ENCODE measurements at regions not wholly inside any gene's neighbourhood (a gene's known extent, or its start where the extent isn't known, plus 50 kb on each side); places are given as distances from the start of the nearest gene placed in this dataset.
A peak's percentile ranks its signal among the peaks of the same experiment; 100 is the strongest.

GRCh38 chr14:84622357-84622756 is 907.6 kb upstream of the FLRT2 start:
- H3K36me3 Mint-ChIP-seq (ENCODE audit: low read depth): no peaks in the 10 kb centered on the region
- no peaks in the 10 kb centered on the region for H3K27me3 Mint-ChIP-seq (ENCODE audit: insufficient read depth, low read depth, poor library complexity)
- Histone ChIP-seq H3K4me3 (no peak overlapping the region), H3K27ac (ENCODE audit: low read depth) (no peak overlapping the region), H3F3A (replicated peaks; ENCODE audit: low read depth) (no peaks in the 10 kb centered on the region), H3K4me1 (ENCODE audit: insufficient read depth) (no peaks in the 10 kb centered on the region), H3K9me2 (ENCODE audit: insufficient read depth) (no peaks in the 10 kb centered on the region; the same call in 1 of the 2 replicates), H3K27me3 (ENCODE audit: insufficient read depth) (no peaks in the 10 kb centered on the region), H3K36me3 (ENCODE audit: insufficient read depth) (no peaks in the 10 kb centered on the region), H4K20me1 (replicated peaks; ENCODE audit: insufficient read depth) (no peaks in the 10 kb centered on the region), H3K4me2 (no peak overlapping the region), H3K79me2 (replicated peaks; ENCODE audit: insufficient read depth) (no peaks in the 10 kb centered on the region), H2AFZ (no peak overlapping the region)
- H3K27ac Mint-ChIP-seq: no peak overlapping the region
- 0 out of 3 replicates have a peak, but pooled peaks cover 3% of the 10 kb centered on the region for H3K4me1 Mint-ChIP-seq
- DNase-seq (ENCODE audit: low spot score): no peak
- ATAC-seq: no peak
- TF ChIP-seq ETS1 (IDR thresholded peaks at IDR 0.05) (no peak), JUNB (IDR thresholded peaks at IDR 0.05; ENCODE audit: unreplicated experiment) (no peak), EZH2 (IDR thresholded peaks at IDR 0.05; ENCODE audit: low read depth, unreplicated experiment) (no peak), EZH2phosphoT487 (IDR thresholded peaks at IDR 0.05; ENCODE audit: unreplicated experiment) (no peak), POLR2AphosphoS5 (IDR thresholded peaks at IDR 0.05; ENCODE audit: low read depth) (no peak), CTCF (conservative IDR thresholded peaks at IDR 0.05; ENCODE audit: low read depth in 2 of 2) (no peak)
- H3K9me3 Mint-ChIP-seq: no peaks in the 10 kb centered on the region
- H3K4me3 Mint-ChIP-seq: no peak overlapping the region

GRCh38 chr14:84643446-84643845 is 886.5 kb upstream of the FLRT2 start:
- Histone ChIP-seq H3K27me3 (ENCODE audit: insufficient read depth) (no peaks in the 10 kb centered on the region), H3K27ac (ENCODE audit: low read depth) (no peak overlapping the region), H3K4me3 (no peak overlapping the region), H2AFZ (no peak overlapping the region), H3K9me2 (ENCODE audit: insufficient read depth) (no peaks in the 10 kb centered on the region), H3K4me2 (peak overlapping the region; percentile 41; the same call in 1 of the 2 replicates), H3F3A (replicated peaks; ENCODE audit: low read depth) (no peaks in the 10 kb centered on the region), H3K36me3 (ENCODE audit: insufficient read depth) (no peaks in the 10 kb centered on the region), H3K4me1 (ENCODE audit: insufficient read depth) (peaks cover 7% of the 10 kb centered on the region), H4K20me1 (replicated peaks; ENCODE audit: insufficient read depth) (no peaks in the 10 kb centered on the region), H3K79me2 (replicated peaks; ENCODE audit: insufficient read depth) (no peaks in the 10 kb centered on the region)
- H3K27ac Mint-ChIP-seq: no peak overlapping the region
- DNase-seq (ENCODE audit: low spot score) (peak; percentile 21), ATAC-seq (no peak)
- H3K9me3 Mint-ChIP-seq: no peaks in the 10 kb centered on the region
- H3K36me3 Mint-ChIP-seq (ENCODE audit: low read depth): no peaks in the 10 kb centered on the region
- peaks cover 19% of the 10 kb centered on the region for H3K4me1 Mint-ChIP-seq
- TF ChIP-seq NANOG (IDR thresholded peaks at IDR 0.05; ENCODE audit: borderline replicate concordance): peak; percentile 49; the same call in 1 of the 2 replicates
- no peak for TF ChIP-seq POLR2AphosphoS5 (IDR thresholded peaks at IDR 0.05; ENCODE audit: low read depth)
- H3K4me3 Mint-ChIP-seq: no peak overlapping the region
- no peaks in the 10 kb centered on the region for H3K27me3 Mint-ChIP-seq (ENCODE audit: insufficient read depth, low read depth, poor library complexity)

All from GM23338 (cell line).